ENCODE measurements at regions not wholly inside any gene's neighbourhood (a gene's known extent, or its start where the extent isn't known, plus 50 kb on each side); places are given as distances from the start of the nearest gene placed in this dataset.

DNA sequence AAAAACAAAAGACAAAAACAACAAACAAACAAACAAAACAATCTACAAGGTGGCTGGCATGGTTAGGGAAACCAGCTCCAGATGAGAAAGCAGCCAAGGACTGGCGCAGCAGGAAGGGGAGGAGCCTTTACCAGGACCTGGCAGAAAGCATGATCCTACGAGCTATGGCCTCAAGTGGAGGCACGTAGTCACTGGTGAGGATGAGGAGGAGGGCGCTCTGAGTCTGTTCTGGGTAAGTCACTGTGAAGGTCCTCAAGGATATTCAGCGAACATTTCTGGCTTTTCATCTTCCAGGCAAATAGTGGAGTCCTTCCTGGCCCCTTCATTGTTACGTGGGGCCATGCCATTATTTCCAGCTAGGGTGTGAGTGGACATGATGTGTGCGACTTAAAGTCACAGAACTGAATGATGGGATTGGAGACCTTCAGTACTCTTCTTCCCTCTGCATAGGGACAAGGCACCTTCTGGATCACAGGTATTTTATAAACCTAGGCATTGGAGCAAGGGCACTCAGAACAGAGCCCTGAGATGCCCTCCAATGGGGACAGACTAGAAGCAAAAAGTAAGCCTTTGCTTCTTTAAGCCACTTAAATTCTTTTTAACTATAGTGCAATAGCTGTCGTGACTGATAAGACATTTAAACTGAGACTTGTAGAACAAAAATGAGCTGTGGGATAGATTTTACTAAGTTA, 771.3 kb downstream of the RAB28 start:
- H3K27me3 Mint-ChIP-seq = no peaks in the 10 kb centered on the region
- H3K36me3 Mint-ChIP-seq = no peaks in the 10 kb centered on the region
- H3K4me1 Mint-ChIP-seq (ENCODE audit: low read depth) = no peaks in the 10 kb centered on the region
- no peak overlapping the region for H3K4me3 Mint-ChIP-seq
- no peaks in the 10 kb centered on the region for H3K9me3 Mint-ChIP-seq (ENCODE audit: low read depth)
- no peak overlapping the region for H3K27ac Mint-ChIP-seq

DNA sequence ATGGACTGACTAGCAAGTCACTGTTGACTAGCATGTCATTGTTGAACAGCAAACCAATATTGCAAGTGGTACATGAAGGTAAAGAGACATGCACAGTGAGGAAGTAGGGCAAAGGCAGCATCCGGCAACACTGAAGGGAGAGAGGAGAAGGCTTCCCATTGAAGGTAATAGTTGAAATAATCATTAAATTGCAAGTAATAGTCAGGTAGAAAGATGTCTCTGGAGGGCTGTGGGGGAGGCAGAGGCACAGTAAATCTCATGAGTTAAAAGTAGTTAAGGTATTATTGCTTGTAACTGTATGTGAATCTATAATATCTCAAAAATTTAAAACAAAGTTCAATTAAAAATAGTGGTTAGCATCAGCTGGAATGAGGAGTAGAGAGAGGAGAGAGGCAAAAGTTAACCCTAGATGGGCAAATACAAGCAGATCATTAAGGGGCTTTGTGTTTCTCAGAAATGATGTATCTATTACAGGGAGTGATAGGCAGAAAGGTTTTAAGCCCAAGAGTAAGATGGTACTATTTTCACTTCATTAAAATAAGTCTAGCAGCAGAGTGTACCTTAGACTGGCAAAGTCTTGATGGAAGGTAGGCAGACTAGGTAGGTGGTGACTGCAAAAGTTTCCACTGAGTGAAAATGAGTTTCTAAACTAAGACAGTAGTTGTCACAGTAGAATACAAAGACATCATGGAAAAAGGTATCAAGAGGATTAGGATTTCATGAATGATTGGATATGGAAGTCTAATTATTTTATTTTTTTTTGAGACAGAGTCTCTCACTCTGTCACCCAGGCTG, 776.6 kb downstream of the RAB28 start:
- Mint-ChIP-seq H3K27me3 (peaks cover 2% of the 10 kb centered on the region), H3K9me3 (ENCODE audit: low read depth) (peaks cover 4% of the 10 kb centered on the region), H3K36me3 (no peaks in the 10 kb centered on the region), H3K4me3 (no peak overlapping the region), H3K27ac (no peak overlapping the region), H3K4me1 (ENCODE audit: low read depth) (no peaks in the 10 kb centered on the region)

DNA sequence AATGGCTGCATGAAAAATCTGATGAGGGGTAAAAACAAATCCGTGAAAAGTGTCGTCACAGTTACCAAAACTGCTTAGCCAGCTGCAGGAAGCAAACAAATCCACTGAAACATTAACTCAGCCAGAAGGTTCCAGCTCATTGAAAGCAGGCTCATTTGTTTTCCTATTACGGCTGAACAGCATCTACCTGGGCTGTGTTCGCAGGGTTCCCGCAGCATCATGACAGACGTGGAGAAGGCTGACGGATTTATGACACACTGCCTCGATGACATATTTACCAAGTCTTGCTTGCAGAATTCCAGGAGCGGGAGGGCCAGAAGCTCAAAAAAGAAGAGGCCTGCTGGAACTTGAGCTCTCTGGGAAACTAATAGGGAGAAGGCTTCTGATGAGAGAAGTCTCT, 781.1 kb downstream of the RAB28 start:
- peaks cover 4% of the 10 kb centered on the region for H3K9me3 Mint-ChIP-seq (ENCODE audit: low read depth)
- no peaks in the 10 kb centered on the region for H3K36me3 Mint-ChIP-seq
- no peaks in the 10 kb centered on the region for H3K4me1 Mint-ChIP-seq (ENCODE audit: low read depth)
- peaks cover 4% of the 10 kb centered on the region for H3K27me3 Mint-ChIP-seq
- H3K4me3 Mint-ChIP-seq = no peak overlapping the region
- no peak overlapping the region for H3K27ac Mint-ChIP-seq

DNA sequence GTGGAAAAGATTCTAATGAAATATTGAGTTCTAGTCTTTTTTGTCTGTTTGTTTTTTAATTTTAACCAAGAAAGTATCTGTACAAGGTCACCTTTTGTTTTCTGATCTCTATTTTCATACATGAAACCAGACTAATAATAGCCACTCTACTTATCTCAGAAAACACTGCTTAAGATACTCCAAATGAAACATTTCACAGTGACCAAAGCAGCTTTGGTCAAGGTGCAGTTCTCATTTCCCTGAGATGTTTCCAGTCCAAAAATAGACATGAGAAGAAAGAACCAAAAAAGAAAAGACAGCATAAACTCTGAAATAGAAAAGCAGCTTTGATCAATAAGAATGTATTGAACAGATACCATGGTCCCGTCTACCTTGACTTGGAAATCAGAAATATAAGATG, 782.8 kb downstream of the RAB28 start:
- no peak overlapping the region for H3K4me3 Mint-ChIP-seq
- no peaks in the 10 kb centered on the region for H3K4me1 Mint-ChIP-seq (ENCODE audit: low read depth)
- H3K27me3 Mint-ChIP-seq = peaks cover 2% of the 10 kb centered on the region
- H3K9me3 Mint-ChIP-seq (ENCODE audit: low read depth) = no peaks in the 10 kb centered on the region
- no peaks in the 10 kb centered on the region for H3K36me3 Mint-ChIP-seq
- H3K27ac Mint-ChIP-seq = no peak overlapping the region

DNA sequence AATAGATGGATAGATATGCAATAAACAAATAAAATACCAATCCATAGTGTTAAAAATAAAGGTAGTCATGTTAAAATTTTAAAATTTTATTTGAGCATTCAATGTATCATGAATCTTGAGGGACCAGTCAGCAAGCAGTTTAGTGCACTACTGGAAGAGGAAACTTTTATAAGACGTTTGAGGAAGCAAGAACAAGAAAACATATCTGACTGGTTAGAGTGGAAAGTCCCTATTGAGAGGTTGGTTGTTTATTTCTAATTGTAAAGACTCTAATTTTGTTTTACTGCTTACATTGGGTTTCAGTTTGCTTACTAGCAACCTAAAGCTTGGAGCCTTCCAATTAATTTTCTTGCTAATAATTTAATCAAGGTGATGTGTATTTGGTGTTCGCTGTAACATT, 786.2 kb downstream of the RAB28 start:
- Mint-ChIP-seq H3K4me1 (ENCODE audit: low read depth) (no peaks in the 10 kb centered on the region), H3K27me3 (peaks cover 4% of the 10 kb centered on the region), H3K9me3 (ENCODE audit: low read depth) (no peaks in the 10 kb centered on the region), H3K27ac (no peak overlapping the region), H3K36me3 (no peaks in the 10 kb centered on the region), H3K4me3 (no peak overlapping the region)

DNA sequence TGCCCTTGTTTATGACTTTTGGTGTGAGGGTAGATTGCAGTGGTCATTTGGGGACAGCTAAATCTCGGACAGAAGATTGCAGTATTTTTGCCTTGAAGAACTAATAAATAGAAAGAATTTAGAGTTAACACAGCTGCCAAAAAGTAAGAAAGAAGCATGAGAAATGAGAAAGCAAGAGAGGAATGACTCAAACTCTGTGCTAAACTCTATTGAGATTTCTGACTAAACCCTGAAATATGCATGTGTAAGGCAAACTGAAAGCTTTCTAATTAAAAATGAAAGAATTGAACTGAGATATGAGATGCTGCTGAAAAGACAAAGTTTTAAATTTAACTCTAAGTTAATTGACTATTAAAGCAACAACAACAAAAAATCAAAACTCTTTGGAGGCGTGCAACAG, 791.3 kb downstream of the RAB28 start:
- Mint-ChIP-seq H3K36me3 (no peaks in the 10 kb centered on the region), H3K9me3 (ENCODE audit: low read depth) (no peaks in the 10 kb centered on the region), H3K27ac (no peak overlapping the region), H3K4me1 (ENCODE audit: low read depth) (no peaks in the 10 kb centered on the region), H3K27me3 (peaks cover 2% of the 10 kb centered on the region), H3K4me3 (no peak overlapping the region)

DNA sequence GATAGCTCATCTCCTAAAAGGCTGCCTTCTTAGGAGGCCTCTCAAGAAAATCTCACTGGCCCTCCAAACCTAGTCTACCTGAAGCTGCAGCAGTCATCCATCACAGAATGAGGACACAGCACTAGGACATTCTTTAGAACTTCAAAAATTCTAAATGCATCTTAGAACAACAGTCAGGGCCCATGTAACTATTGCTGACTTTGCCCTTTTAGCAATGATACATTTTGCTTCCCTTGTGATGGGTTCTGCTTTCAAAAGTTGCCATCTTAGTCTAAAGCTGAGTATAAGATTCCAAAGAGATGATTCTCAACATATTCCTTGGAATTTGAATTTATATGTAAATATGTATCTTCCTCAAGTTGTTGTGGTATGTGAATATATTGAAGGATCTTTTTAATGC, 793.0 kb downstream of the RAB28 start:
- Mint-ChIP-seq H3K27ac (no peak overlapping the region), H3K4me1 (ENCODE audit: low read depth) (no peaks in the 10 kb centered on the region), H3K27me3 (peaks cover 2% of the 10 kb centered on the region), H3K4me3 (no peak overlapping the region), H3K9me3 (ENCODE audit: low read depth) (no peaks in the 10 kb centered on the region), H3K36me3 (no peaks in the 10 kb centered on the region)

DNA sequence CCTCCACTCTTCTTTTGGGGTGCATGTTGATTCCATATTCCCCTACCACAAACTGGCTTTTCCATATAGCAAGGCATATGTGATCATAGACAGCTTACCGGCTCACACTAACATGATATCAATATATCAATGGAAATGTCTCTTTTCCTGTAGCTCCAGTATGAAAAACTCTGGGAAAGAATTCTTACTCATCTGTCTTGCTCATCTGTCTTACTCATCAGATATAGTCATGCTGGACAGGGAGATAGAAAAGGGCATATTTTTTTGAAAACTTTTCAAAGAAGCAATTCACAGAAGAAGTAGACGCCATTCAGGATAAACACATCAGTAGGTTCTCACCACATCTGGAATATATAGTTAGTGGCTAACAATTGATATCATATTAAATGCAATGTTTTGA, 794.7 kb downstream of the RAB28 start:
- Mint-ChIP-seq H3K27ac (no peak overlapping the region), H3K4me1 (ENCODE audit: low read depth) (no peaks in the 10 kb centered on the region), H3K27me3 (no peaks in the 10 kb centered on the region), H3K4me3 (no peak overlapping the region), H3K36me3 (no peaks in the 10 kb centered on the region), H3K9me3 (ENCODE audit: low read depth) (no peaks in the 10 kb centered on the region)

DNA sequence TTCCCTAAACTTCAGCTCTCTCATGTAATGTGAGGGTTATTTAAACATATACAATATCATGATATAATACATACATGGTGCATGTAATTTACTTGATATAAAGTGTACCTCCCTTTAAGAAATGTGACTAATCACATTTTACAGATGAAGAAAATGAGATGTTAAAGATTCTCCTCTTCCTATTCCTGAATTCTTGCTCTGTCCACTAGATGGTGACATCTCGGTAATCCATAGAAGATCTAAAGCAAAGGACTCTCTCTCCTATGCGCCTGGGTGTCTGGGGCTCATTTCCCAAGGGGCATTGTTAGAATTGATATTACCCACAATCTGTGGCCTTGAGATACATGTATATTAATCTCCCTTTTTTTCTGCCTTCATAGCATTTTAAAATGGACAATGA, 804.9 kb downstream of the RAB28 start:
- H3K4me3 Mint-ChIP-seq = no peak overlapping the region
- no peaks in the 10 kb centered on the region for H3K4me1 Mint-ChIP-seq (ENCODE audit: low read depth)
- no peak overlapping the region for H3K27ac Mint-ChIP-seq
- H3K27me3 Mint-ChIP-seq = no peaks in the 10 kb centered on the region
- no peaks in the 10 kb centered on the region for H3K36me3 Mint-ChIP-seq
- H3K9me3 Mint-ChIP-seq (ENCODE audit: low read depth) = peaks cover 6% of the 10 kb centered on the region

DNA sequence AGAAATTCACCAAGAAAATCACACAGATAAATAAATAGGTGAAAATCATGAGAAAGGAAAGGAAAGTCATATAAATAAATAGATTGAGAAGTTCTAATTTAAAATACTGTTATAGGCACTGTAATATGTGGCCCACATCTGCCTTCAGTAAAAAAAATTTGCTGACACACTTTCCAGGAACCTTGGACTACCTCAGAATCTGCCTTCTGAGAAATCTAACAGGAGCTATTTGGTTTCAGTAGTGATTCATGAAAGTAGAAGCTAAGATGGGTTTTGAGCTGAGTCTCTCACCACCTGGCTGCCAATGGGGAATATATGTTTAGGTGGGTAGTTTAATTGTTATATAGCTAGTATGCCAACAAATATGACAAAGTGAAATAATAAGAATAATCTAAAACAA, 810.0 kb downstream of the RAB28 start:
- Mint-ChIP-seq H3K27me3 (no peaks in the 10 kb centered on the region), H3K36me3 (no peaks in the 10 kb centered on the region), H3K27ac (no peak overlapping the region), H3K4me1 (ENCODE audit: low read depth) (no peaks in the 10 kb centered on the region), H3K4me3 (no peak overlapping the region), H3K9me3 (ENCODE audit: low read depth) (peaks cover 15% of the 10 kb centered on the region)

DNA sequence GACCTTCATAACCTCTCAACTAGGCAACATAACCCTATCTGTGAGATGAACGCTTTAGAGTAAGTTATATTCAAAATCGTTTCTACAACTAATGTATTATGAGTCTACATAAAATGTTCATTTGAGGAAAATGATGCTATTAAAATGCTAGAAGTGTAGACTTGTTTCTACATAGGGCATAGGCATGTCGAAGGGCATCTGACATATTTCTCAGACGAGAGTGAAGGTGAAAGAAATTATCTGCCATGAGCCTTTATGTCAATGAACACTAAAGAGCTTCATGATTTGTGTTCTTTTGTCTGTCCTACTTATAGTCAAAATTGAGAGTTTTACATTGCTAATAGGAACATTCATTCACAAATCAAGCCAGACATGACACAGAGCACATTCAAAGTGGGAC, 811.8 kb downstream of the RAB28 start:
- Mint-ChIP-seq H3K27ac (no peak overlapping the region), H3K27me3 (no peaks in the 10 kb centered on the region), H3K4me1 (ENCODE audit: low read depth) (no peaks in the 10 kb centered on the region), H3K9me3 (ENCODE audit: low read depth) (peaks cover 15% of the 10 kb centered on the region), H3K4me3 (no peak overlapping the region), H3K36me3 (no peaks in the 10 kb centered on the region)

DNA sequence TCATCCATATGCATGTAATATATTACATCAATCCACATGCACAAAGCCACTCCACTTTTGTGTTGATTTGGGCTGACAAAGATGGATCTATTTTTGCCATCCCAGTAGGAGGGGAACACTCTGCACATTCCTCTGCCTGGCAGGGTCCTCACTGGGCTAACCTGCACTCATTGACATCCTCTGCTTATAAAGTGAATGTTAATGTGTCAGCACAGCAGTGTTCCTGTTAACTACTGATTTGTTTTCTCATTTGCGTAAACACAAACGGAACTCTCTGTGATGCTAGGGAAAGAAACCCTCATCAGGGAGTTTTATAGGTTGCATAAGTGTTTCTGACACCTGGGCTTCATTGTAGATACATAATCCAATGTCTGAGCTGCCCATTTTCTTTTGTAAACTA, 826.0 kb downstream of the RAB28 start:
- Mint-ChIP-seq H3K36me3 (no peaks in the 10 kb centered on the region), H3K4me3 (no peak overlapping the region), H3K27me3 (peaks cover 7% of the 10 kb centered on the region), H3K9me3 (ENCODE audit: low read depth) (no peaks in the 10 kb centered on the region), H3K27ac (no peak overlapping the region), H3K4me1 (ENCODE audit: low read depth) (no peaks in the 10 kb centered on the region)

DNA sequence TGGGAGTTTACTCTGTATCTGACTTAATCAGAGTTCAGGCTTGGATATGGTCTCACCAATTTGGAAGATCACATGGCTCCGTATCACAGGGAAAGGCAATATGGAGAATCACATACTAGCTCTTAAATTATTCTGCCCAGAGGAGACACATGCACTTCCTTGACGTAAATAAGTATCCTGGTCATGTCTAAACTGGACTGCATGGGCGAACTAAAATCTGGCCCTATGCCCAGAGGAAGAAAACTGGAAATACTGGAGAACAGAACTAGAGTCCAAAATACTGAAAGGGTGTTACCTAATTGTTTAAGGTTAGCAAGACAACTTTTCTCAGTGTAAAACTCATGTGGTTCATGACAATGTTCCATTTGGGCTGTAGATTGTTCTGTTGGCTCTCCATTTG, 832.3 kb downstream of the RAB28 start:
- Mint-ChIP-seq H3K27me3 (peaks cover 7% of the 10 kb centered on the region), H3K4me3 (no peak overlapping the region), H3K36me3 (no peaks in the 10 kb centered on the region), H3K4me1 (ENCODE audit: low read depth) (no peaks in the 10 kb centered on the region), H3K27ac (no peak overlapping the region), H3K9me3 (ENCODE audit: low read depth) (no peaks in the 10 kb centered on the region)

DNA sequence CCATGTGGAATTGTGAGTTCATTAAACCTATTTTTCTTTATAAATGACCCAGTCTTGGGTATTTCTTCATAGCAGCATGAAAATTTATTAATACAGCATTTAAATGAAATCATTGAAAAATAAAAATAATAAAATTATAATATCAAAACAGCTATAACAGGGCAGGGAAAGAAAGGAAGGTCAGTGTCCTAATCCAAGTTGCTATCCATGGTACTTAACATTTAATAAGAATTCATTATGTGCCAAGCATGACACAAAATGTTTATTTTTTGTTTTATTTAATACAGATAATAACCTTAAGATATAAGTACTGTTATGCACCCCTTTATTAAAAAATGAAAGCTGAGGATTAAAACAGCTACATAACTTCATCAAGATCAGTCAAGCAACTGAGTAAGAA, 838.4 kb downstream of the RAB28 start:
- H3K4me3 Mint-ChIP-seq = no peak overlapping the region
- no peaks in the 10 kb centered on the region for H3K4me1 Mint-ChIP-seq (ENCODE audit: low read depth)
- no peaks in the 10 kb centered on the region for H3K9me3 Mint-ChIP-seq (ENCODE audit: low read depth)
- peaks cover 3% of the 10 kb centered on the region for H3K27me3 Mint-ChIP-seq
- H3K36me3 Mint-ChIP-seq = no peaks in the 10 kb centered on the region
- H3K27ac Mint-ChIP-seq = no peak overlapping the region

DNA sequence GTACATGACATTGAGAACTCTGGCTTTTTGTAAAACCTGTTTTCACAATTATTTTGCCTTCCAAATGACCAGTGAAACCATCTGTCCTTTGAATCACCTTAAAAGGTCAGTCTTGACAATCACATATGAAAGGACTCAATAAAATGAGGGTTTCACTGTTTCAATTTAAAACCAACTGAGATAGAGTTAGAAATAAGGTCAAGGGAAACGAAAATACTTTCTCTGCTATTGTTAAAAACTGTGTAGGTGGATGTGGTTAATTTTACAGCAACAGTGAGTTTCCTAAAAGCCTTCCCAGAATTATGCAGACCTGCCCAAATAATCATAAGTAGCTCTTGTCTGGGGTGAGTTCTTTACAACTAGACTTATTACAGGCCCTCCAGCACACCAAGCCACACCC, 839.9 kb downstream of the RAB28 start:
- Mint-ChIP-seq H3K9me3 (ENCODE audit: low read depth) (no peaks in the 10 kb centered on the region), H3K4me3 (no peak overlapping the region), H3K4me1 (ENCODE audit: low read depth) (no peaks in the 10 kb centered on the region), H3K27ac (no peak overlapping the region), H3K36me3 (no peaks in the 10 kb centered on the region), H3K27me3 (peaks cover 3% of the 10 kb centered on the region)

DNA sequence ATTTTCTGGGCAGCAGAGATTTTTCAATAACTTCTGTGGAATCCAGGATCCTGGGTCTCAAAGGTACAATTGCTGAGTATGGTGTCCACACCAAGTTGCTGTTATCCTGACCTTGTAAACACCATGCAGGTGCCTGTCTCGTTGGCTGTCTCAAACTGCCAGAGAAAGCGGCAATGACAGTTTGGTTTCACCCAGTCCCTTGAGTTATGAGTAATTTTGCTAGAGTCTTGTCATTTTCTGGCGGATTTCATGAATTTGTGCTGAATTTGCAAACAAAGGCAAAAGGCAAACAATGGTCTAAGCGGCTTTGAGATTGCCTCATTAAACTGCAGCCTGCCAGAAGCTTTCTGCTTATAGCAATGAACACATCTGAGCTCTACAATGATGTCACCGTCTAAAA, 847.9 kb downstream of the RAB28 start:
- no peak overlapping the region for H3K27ac Mint-ChIP-seq
- H3K27me3 Mint-ChIP-seq = peaks cover 16% of the 10 kb centered on the region
- no peak overlapping the region for H3K4me3 Mint-ChIP-seq
- H3K4me1 Mint-ChIP-seq (ENCODE audit: low read depth) = no peaks in the 10 kb centered on the region
- H3K9me3 Mint-ChIP-seq (ENCODE audit: low read depth) = no peaks in the 10 kb centered on the region
- H3K36me3 Mint-ChIP-seq = no peaks in the 10 kb centered on the region

Data from activated naive CD8-positive, alpha-beta T cell (primary cell).